PC-3 (cell line): ENCODE measurements at regions not wholly inside any gene's neighbourhood (a gene's known extent, or its start where the extent isn't known, plus 50 kb on each side); places are given as distances from the start of the nearest gene placed in this dataset.

ENCODE experiments used
- ATAC-seq: fragments of 200-7000 bp; cut with Tn5 transposase; 2 replicates; pipeline ENCODE4 v1.9.1; 2020; ENCODE audit warnings: mild to moderate bottlenecking, moderate library complexity
- BruUV-seq: library from RNA; stranded (reverse); fragments of 400-500 nt; replicated peaks from 2 replicates; lab custom pipeline; 2021; lab: Mats Ljungman, UMichigan
- CTCF ChIA-PET: fragments of 300-600 bp; sonication (Branson Sonifier 250); formaldehyde crosslinking; loops from one replicate; lab custom pipeline; 2022; ENCODE audit warnings: antibody characterized with exemption; lab: Charles Lee
- POLR2A ChIA-PET: fragments of 300-600 bp; sonication (Branson Sonifier 250); formaldehyde crosslinking; loops from one replicate; lab custom pipeline; 2022; ENCODE audit warnings: antibody characterized with exemption; ENCODE audit not compliant: unreplicated experiment; lab: Charles Lee
- DNase-seq: peaks from one replicate; pipeline ENCODE4 v3.0.0-alpha.2; 2015
- H2AFZ ChIP-seq: fragments of 300-600 bp; sonication (generic); 2 replicates; pipeline ENCODE4 v1.6.0; 2016; ENCODE audit warnings: antibody characterized with exemption, low read length
- H3F3A ChIP-seq: fragments of 300-600 bp; sonication (generic); one replicate; pipeline ENCODE4 v1.6.0; 2017; ENCODE audit warnings: antibody characterized with exemption, low read length, control low read depth, mild to moderate bottlenecking; ENCODE audit not compliant: unreplicated experiment
- H3K27ac ChIP-seq: fragments of 300-600 bp; sonication (generic); 2 replicates; pipeline ENCODE4 v1.5.1; 2016; ENCODE audit warnings: mild to moderate bottlenecking, low read length
- H3K27me3 ChIP-seq: fragments of 300-600 bp; sonication (generic); 2 replicates; pipeline ENCODE4 v1.6.1; 2016; ENCODE audit warnings: low read length, mixed read lengths
- H3K36me3 ChIP-seq: fragments of 300-600 bp; sonication (generic); 2 replicates; pipeline ENCODE4 v1.6.1; 2016; ENCODE audit warnings: low read depth, mixed run types, low read length, mixed read lengths
- H3K4me1 ChIP-seq: fragments of 300-600 bp; sonication (generic); 2 replicates; pipeline ENCODE4 v1.5.1; 2016; ENCODE audit warnings: low read length; ENCODE audit not compliant: insufficient read depth
- H3K4me2 ChIP-seq: fragments of 300-600 bp; sonication (generic); 2 replicates; pipeline ENCODE4 v1.6.0; 2016; ENCODE audit warnings: low read length
- H3K4me3 ChIP-seq: fragments of 300-600 bp; sonication (generic); 2 replicates; pipeline ENCODE4 v1.5.1; 2016; ENCODE audit warnings: mild to moderate bottlenecking, low read length, mixed read lengths
- H3K79me2 ChIP-seq: fragments of 300-600 bp; sonication (generic); 2 replicates; pipeline ENCODE4 v1.6.1; 2017; ENCODE audit warnings: low read length, mixed read lengths
- H3K9ac ChIP-seq: fragments of 300-600 bp; sonication (generic); 2 replicates; pipeline ENCODE4 v1.6.0; 2016; ENCODE audit warnings: mild to moderate bottlenecking, low read length
- H3K9me2 ChIP-seq: fragments of 300-600 bp; sonication (generic); replicated peaks from 2 replicates; pipeline ENCODE4 v1.6.1; 2016; ENCODE audit warnings: mixed run types, low read length, mixed read lengths
- H3K9me3 ChIP-seq: fragments of 300-600 bp; sonication (generic); 2 replicates; pipeline ENCODE4 v1.6.1; 2016; ENCODE audit warnings: low read length, mixed read lengths
- H4K20me1 ChIP-seq: fragments of 300-600 bp; sonication (generic); 2 replicates; pipeline ENCODE4 v1.6.1; 2016; ENCODE audit warnings: low read length, mixed read lengths
- EZH2 ChIP-seq: fragments of 300-600 bp; sonication (generic); IDR thresholded peaks from one replicate; pipeline ENCODE4 v1.6.1; 2017; ENCODE audit warnings: antibody characterized with exemption, mild to moderate bottlenecking, low read length; ENCODE audit not compliant: unreplicated experiment
- EZH2phosphoT487 ChIP-seq: fragments of 300-600 bp; sonication (generic); IDR thresholded peaks from 2 replicates; pipeline ENCODE4 v1.6.1; 2018; ENCODE audit warnings: mild to moderate bottlenecking, antibody characterized with exemption, low read length, borderline replicate concordance
- intact Hi-C: fragments of 100-400 bp; cut with micrococcal nuclease; formaldehyde crosslinking; loops from 2 replicates; pipeline ENCODE4 v1.9.0; 2023
- TF ChIP-seq, protein P1 (sequence below): fragments of 300-600 bp; sonication (generic); conservative IDR thresholded peaks from 2 replicates; pipeline ENCODE4 v1.5.1; 2017; ENCODE audit warnings: antibody characterized with exemption, low read depth, mild to moderate bottlenecking, low read length

- no TSS peak for BruUV-seq
- intact Hi-C loops = no loop called here
- no peak overlapping the region for H2AFZ ChIP-seq
- ChIA-PET CTCF (no interaction called here), POLR2A (no interaction called here)
- no peaks in the 10 kb centered on the region for H3K9me2 ChIP-seq
- no peaks in the 10 kb centered on the region for H3K9me3 ChIP-seq
- TF ChIP-seq, protein P1, sequence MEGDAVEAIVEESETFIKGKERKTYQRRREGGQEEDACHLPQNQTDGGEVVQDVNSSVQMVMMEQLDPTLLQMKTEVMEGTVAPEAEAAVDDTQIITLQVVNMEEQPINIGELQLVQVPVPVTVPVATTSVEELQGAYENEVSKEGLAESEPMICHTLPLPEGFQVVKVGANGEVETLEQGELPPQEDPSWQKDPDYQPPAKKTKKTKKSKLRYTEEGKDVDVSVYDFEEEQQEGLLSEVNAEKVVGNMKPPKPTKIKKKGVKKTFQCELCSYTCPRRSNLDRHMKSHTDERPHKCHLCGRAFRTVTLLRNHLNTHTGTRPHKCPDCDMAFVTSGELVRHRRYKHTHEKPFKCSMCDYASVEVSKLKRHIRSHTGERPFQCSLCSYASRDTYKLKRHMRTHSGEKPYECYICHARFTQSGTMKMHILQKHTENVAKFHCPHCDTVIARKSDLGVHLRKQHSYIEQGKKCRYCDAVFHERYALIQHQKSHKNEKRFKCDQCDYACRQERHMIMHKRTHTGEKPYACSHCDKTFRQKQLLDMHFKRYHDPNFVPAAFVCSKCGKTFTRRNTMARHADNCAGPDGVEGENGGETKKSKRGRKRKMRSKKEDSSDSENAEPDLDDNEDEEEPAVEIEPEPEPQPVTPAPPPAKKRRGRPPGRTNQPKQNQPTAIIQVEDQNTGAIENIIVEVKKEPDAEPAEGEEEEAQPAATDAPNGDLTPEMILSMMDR = no peak
- TF ChIP-seq EZH2phosphoT487 = no peak
- no peak for TF ChIP-seq EZH2
- no peaks in the 10 kb centered on the region for H3F3A ChIP-seq
- ATAC-seq = no peak
- H3K36me3 ChIP-seq = no peaks in the 10 kb centered on the region
- no peaks in the 10 kb centered on the region for H3K79me2 ChIP-seq
- DNase-seq = no peak
- H3K27me3 ChIP-seq = peaks cover 56% of the 10 kb centered on the region
- H3K4me1 ChIP-seq = no peaks in the 10 kb centered on the region
- H3K27ac ChIP-seq = no peak overlapping the region
- H4K20me1 ChIP-seq = no peaks in the 10 kb centered on the region
- H3K4me2 ChIP-seq = no peak overlapping the region
- no peak overlapping the region for H3K9ac ChIP-seq
- H3K4me3 ChIP-seq = no peak overlapping the region
These were observed 493.4 kb downstream of the MATN1 start for GRCh38 chr1:30229960-30230359.

DNA sequence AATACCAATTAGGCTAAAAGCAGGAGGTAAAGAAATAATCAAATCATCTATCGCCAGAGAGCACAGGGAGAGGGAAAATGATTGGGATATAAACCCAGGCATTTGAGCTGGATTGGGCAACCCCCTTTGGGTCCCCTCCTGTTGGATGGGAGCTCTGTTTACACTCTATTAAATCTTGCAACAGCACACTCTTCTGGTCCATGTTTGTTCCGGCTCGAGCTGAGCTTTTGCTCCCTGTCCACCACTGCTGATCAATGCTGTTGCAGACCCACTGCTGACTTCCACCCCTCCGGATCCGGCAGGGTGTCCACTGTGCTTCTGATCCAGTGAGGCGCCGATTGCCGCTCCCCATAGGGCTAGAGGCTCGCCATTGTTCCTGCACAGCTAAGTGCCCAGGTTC, 493.8 kb downstream of the MATN1 start:
- H3K4me1 ChIP-seq = no peaks in the 10 kb centered on the region
- H3K27me3 ChIP-seq = peaks cover 54% of the 10 kb centered on the region
- BruUV-seq = no TSS peak
- no peak overlapping the region for H2AFZ ChIP-seq
- intact Hi-C loops = no loop called here
- no peaks in the 10 kb centered on the region for H3F3A ChIP-seq
- ChIA-PET POLR2A (no interaction called here), CTCF (no interaction called here)
- H3K27ac ChIP-seq = no peak overlapping the region
- no peak overlapping the region for H3K4me3 ChIP-seq
- no peaks in the 10 kb centered on the region for H3K9me2 ChIP-seq
- H3K9ac ChIP-seq = no peak overlapping the region
- no peaks in the 10 kb centered on the region for H3K9me3 ChIP-seq
- H3K79me2 ChIP-seq = no peaks in the 10 kb centered on the region
- no peaks in the 10 kb centered on the region for H4K20me1 ChIP-seq
- no peak overlapping the region for H3K4me2 ChIP-seq
- no peaks in the 10 kb centered on the region for H3K36me3 ChIP-seq
- TF ChIP-seq, protein P1 = no peak
- TF ChIP-seq EZH2 (no peak), EZH2phosphoT487 (no peak)
- DNase-seq = no peak
- ATAC-seq = no peak

DNA sequence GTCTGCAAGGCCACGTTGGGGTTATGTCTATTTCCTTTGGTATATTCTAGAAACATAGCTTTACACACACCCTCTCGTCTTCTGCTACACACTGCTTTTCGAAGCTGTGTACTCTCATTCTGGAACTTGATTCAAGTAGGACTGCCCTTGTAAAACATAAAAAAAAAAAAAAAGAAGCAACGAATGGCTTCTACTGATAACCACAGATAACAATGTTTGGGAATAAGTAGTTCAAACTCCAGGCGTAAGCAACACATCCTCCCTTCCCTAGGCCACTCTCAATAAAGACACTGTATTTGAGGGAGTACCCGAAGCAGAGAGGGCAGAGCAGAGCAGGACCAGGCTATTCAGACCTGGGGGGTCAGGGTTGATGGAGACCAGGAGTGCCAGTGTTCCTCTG, 496.7 kb downstream of the MATN1 start:
- TF ChIP-seq, protein P1 = no peak
- no peak for TF ChIP-seq EZH2phosphoT487
- TF ChIP-seq EZH2 = no peak
- Histone ChIP-seq H3K9ac (no peak overlapping the region), H2AFZ (no peak overlapping the region), H3K4me3 (no peak overlapping the region), H3K27me3 (peaks cover 40% of the 10 kb centered on the region), H3K79me2 (no peaks in the 10 kb centered on the region), H3K4me1 (no peaks in the 10 kb centered on the region), H3K36me3 (no peaks in the 10 kb centered on the region), H3F3A (no peaks in the 10 kb centered on the region), H3K9me2 (no peaks in the 10 kb centered on the region), H3K9me3 (no peaks in the 10 kb centered on the region), H3K27ac (no peak overlapping the region), H4K20me1 (no peaks in the 10 kb centered on the region), H3K4me2 (no peak overlapping the region)
- ChIA-PET CTCF (no interaction called here), POLR2A (no interaction called here)
- ATAC-seq (no peak), DNase-seq (no peak)
- intact Hi-C loops = no loop called here
- BruUV-seq = no TSS peak
